Osteocyte (in vitro differentiated cells): ENCODE measurements at regions not wholly inside any gene's neighbourhood (a gene's known extent, or its start where the extent isn't known, plus 50 kb on each side); places are given as distances from the start of the nearest gene placed in this dataset.

Experiments
- DNase-seq: peaks from one replicate; pipeline ENCODE4 v3.0.0; 2021; ENCODE audit warnings: mixed read lengths; ENCODE audit not compliant: unreplicated experiment; ENCODE audit errors: extremely low spot score
- H3K27ac Mint-ChIP-seq: one replicate; pipeline ENCODE4 v1.8.0; 2021; ENCODE audit warnings: mild to moderate bottlenecking, mixed read lengths; ENCODE audit not compliant: unreplicated experiment
- H3K27me3 Mint-ChIP-seq: one replicate; pipeline ENCODE4 v1.8.0; 2021; ENCODE audit warnings: mixed read lengths; ENCODE audit not compliant: unreplicated experiment
- H3K36me3 Mint-ChIP-seq: one replicate; pipeline ENCODE4 v1.8.0; 2021; ENCODE audit warnings: mixed read lengths; ENCODE audit not compliant: unreplicated experiment
- H3K4me1 Mint-ChIP-seq: one replicate; pipeline ENCODE4 v1.8.0; 2021; ENCODE audit warnings: mixed read lengths; ENCODE audit not compliant: unreplicated experiment
- H3K4me3 Mint-ChIP-seq: one replicate; pipeline ENCODE4 v1.8.0; 2021; ENCODE audit warnings: mild to moderate bottlenecking, moderate library complexity, mixed read lengths; ENCODE audit not compliant: unreplicated experiment
- H3K9me3 Mint-ChIP-seq: one replicate; pipeline ENCODE4 v1.8.0; 2021; ENCODE audit warnings: mixed read lengths; ENCODE audit not compliant: unreplicated experiment
- TF ChIP-seq, protein P1 (sequence below): fragments of 200-600 bp; sonication (generic); IDR thresholded peaks from 2 replicates; pipeline ENCODE4 v1.5.0; 2021; ENCODE audit warnings: antibody characterized with exemption, mild to moderate bottlenecking, moderate library complexity

DNA sequence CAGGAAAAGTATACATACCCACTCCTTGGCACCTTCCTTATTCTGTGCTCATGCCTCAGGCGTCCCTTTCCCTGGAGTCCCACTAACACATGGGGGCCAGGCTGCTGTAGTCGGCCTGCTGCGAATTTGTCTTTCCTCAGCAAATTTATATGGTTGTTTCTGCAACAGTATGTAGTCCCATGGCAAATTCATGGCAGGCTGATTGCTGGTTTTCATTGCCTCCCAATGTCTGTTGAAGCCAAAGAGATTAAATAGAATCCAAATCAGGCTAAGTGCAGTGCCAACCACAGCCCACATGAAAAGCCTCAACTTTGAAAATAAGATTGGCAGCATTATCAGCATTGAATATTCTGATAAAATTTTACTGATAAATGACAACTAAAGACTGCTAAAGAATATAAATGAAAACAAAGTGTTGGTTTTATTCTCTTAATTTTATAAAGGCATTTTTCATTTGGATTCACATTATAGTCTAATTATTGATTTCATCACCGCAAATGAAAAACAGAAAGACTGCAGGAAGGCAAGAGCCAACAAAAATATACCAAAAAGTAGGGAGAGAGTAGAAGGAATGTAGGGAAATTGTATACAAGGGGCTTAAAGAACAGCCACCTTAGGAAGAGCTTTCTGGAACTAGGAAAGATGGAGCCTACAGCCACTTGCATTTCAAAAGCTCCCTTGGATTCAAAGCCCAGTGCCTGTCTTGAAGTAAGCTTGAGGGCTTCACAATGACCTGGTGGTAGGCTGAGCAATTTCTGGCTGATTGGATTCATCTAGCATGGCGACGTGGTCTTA is 283.7 kb upstream of the MMADHC start:
- Mint-ChIP-seq H3K27ac (no peak overlapping the region), H3K4me1 (no peaks in the 10 kb centered on the region), H3K36me3 (no peaks in the 10 kb centered on the region), H3K27me3 (no peaks in the 10 kb centered on the region), H3K9me3 (peaks cover 11% of the 10 kb centered on the region), H3K4me3 (no peak overlapping the region)
- no peak for DNase-seq
- TF ChIP-seq, protein P1, sequence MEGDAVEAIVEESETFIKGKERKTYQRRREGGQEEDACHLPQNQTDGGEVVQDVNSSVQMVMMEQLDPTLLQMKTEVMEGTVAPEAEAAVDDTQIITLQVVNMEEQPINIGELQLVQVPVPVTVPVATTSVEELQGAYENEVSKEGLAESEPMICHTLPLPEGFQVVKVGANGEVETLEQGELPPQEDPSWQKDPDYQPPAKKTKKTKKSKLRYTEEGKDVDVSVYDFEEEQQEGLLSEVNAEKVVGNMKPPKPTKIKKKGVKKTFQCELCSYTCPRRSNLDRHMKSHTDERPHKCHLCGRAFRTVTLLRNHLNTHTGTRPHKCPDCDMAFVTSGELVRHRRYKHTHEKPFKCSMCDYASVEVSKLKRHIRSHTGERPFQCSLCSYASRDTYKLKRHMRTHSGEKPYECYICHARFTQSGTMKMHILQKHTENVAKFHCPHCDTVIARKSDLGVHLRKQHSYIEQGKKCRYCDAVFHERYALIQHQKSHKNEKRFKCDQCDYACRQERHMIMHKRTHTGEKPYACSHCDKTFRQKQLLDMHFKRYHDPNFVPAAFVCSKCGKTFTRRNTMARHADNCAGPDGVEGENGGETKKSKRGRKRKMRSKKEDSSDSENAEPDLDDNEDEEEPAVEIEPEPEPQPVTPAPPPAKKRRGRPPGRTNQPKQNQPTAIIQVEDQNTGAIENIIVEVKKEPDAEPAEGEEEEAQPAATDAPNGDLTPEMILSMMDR, result no peak

DNA sequence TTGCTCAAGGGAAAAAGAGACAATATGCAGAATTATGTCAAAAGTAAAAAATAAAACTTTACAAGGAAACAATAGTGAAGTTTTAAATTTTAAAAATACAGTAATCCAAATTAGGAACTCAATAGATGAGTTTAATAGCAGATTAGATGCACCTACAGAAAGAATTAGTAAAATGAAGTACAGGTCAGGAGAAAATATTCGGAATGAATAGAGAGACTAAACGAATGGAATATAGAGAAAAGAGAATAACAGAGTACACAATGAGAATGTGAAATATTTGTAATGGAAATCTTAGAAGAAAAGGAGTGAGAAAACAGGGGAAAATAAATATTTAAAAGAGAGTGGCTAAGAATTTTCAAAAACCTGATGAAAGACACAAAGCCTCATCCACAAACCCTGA is 275.7 kb upstream of the MMADHC start:
- Mint-ChIP-seq H3K4me1 (peaks cover 26% of the 10 kb centered on the region), H3K27ac (no peak overlapping the region)
- TF ChIP-seq, protein P1, result no peak

DNA sequence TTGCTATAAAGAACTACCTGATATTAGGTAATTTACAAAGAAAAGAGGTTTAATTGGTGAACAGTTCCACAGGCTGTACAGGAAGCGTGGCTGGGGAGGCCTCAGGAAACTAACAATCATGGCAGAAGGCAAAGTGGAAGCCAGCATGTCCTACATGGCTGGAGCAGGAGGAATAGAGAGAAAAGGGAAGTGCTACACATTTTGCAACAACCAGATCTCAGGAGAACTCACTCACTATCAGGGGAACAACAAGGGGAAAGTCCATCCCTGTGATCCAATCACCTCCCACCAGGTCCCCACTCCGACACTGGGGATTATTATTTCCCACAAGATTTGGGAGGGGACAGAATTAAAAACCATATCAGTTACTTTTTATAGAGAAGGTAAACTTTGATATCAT is 273.5 kb upstream of the MMADHC start:
- Mint-ChIP-seq H3K4me1 (peaks cover 36% of the 10 kb centered on the region), H3K4me3 (no peak overlapping the region)

More for the DNA sequence above, 275.7 kb upstream of the MMADHC start:
- H3K36me3 Mint-ChIP-seq, result peaks cover 8% of the 10 kb centered on the region
- no peak overlapping the region for H3K4me3 Mint-ChIP-seq
- H3K9me3 Mint-ChIP-seq, result peaks cover 5% of the 10 kb centered on the region
- no peaks in the 10 kb centered on the region for H3K27me3 Mint-ChIP-seq
- DNase-seq, result no peak

DNA sequence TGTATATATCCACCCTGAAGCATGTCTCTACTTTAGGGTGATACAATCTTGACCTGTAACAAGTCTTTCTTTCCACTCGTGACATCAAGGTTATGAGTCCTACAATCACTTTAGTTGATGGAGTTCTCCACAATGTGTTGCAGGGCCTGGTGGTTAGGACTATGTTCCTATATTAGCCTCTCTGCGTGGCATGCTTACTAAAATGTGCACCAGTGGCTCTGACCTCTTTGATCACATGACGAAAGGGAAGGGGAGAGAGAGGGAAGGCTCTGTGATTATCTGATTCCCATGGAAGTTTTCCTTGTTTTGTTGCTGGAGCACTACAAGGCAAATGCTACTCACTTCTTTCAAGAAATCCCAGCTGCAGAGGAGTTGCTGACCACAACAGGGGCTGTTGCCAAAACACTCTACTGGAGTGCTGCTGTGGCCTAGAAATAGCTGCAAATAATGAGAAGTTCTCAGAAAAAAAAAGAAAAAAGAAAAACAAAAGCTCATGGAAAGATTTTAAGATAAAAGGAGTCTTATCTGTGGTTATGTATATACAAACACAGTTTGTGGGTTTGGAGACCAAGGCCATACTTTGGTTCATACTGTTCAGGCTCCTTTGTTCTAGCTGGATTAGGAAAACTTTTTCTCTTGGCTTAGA is 272.8 kb upstream of the MMADHC start:
- TF ChIP-seq, protein P1, result no peak
- H3K4me3 Mint-ChIP-seq, result no peak overlapping the region

More for the DNA sequence above, 273.5 kb upstream of the MMADHC start:
- TF ChIP-seq, protein P1, result no peak
- H3K36me3 Mint-ChIP-seq, result peaks cover 8% of the 10 kb centered on the region
- no peaks in the 10 kb centered on the region for H3K27me3 Mint-ChIP-seq
- DNase-seq, result no peak
- H3K27ac Mint-ChIP-seq, result peak overlapping the region; percentile 50
- H3K9me3 Mint-ChIP-seq, result peaks cover 5% of the 10 kb centered on the region

DNA sequence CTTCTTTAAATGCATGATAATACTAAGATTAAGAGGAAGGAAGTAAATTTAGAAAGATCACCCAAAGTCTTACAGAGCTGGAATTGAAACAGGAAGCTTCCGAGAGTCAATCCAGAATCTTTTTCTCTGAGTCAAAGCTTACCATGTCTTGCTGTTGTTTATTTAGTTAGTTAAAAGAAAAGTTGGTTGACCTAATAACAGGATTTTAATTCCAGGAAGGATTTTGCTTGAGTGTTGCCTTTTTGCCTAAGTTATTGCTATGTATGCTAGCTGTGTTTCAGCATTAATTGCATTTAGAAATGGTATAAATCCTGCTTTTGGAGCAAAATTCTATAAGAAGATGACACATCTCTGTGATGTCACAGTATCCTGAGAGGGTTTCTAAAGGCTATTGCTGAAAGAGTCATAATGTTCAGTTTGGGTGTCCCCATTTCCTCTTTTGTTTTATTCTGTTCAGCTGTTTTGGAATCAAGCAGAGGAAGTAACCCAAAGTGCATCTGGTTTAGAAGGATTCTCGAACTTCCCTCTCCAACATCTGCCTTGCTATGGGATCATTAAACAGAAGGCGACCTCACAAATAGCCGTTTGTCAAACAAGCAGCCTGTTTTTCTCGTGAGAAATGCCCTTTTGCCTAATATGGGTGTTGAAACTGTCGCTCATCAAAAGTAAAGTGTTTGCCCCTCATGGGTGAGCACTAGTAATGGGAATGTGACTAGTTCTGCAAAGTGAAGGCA is 271.5 kb upstream of the MMADHC start:
- peaks cover 36% of the 10 kb centered on the region for H3K4me1 Mint-ChIP-seq
- no peak for DNase-seq
- peaks cover 5% of the 10 kb centered on the region for H3K9me3 Mint-ChIP-seq
- TF ChIP-seq, protein P1, result no peak
- no peak overlapping the region for H3K4me3 Mint-ChIP-seq
- peaks cover 5% of the 10 kb centered on the region for H3K36me3 Mint-ChIP-seq
- peak overlapping the region; percentile 56 for H3K27ac Mint-ChIP-seq
- no peaks in the 10 kb centered on the region for H3K27me3 Mint-ChIP-seq

More for the DNA sequence above, 272.8 kb upstream of the MMADHC start:
- H3K9me3 Mint-ChIP-seq, result peaks cover 5% of the 10 kb centered on the region
- H3K27me3 Mint-ChIP-seq, result no peaks in the 10 kb centered on the region
- H3K27ac Mint-ChIP-seq, result peak overlapping the region; percentile 50
- peaks cover 36% of the 10 kb centered on the region for H3K4me1 Mint-ChIP-seq
- no peak for DNase-seq
- peaks cover 5% of the 10 kb centered on the region for H3K36me3 Mint-ChIP-seq
